SK-MEL-5 (cell line): ENCODE measurements at regions not wholly inside any gene's neighbourhood (a gene's known extent, or its start where the extent isn't known, plus 50 kb on each side); places are given as distances from the start of the nearest gene placed in this dataset.
"Not testable (repeated sequence)": the region's sequence is repeated elsewhere in the genome, so short reads cannot be mapped to it uniquely, and the experiment has no call there.

Source experiments
- DNase-seq: peaks from one replicate; pipeline ENCODE4 v3.0.0-alpha.2; 2016; ENCODE audit warnings: low read depth, low spot score
- in situ Hi-C: cut with HindIII; loops from 2 replicates; pipeline ENCODE4 v1.10.0; 2016; ENCODE audit warnings: low sequenced_read_pairs, high pct_unique_total_duplicates, low pct_unique_long_range_greater_than_20kb

DNA sequence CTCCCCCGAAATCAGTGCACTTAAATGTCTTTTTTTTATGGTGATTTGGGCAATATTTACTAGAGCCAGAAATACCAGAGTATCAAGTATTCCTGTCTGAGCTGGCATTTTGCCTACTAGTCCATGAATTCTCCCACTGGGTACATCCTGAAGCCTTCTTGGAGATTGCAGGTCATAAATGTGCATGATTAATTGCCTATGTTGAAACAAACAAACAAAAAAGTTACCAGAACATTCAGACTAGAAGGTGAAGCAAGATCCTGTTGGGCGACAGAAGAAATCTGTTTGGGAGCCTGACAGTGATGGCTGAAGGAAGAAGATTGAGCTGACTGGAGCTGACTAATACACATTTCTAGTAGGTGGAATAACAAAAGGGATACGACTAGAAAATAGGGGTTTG lies 127.4 kb upstream of the NRIP1 start:
- no peak for DNase-seq
- in situ Hi-C loops, result no loop called here

DNA sequence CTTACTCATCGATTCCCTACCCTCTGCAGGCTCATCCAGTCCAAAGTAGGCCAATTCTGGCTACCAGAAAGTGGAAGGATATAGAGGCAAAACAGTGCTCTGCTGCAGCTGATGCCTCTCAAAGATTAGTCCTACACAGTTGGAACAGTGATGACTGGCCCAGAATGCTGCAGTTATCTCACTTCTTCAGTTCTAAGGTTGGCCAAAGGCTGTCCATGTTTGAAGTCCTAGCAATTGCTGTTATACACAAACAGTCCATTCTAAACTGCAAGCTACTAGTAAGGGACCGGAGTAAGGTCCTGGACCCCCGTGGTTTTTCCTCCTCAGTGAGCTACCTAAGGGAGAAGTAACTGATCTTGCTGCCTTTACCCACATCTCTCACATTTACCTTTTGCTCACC lies 129.1 kb upstream of the NRIP1 start:
- DNase-seq, result no peak
- in situ Hi-C loops, result no loop called here

DNA sequence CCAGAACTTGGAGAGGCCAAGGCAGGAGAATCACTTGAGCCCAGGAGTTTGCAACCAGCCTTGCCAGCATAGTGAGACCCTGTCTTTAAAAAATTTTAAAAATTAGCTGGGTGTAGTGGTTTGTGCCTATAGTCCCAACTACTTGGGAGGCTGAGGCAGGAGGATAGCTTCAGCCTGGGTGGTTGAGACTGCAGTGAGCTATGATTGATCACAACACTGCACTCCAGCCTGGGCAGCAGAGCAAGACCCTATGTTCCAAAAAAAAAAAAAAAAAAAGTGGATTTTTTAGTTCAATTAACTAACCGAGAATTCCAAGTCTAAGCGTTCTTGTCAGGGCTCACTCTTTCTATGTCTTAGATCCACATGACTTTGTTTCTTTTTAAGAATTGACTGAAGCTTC lies 130.3 kb upstream of the NRIP1 start:
- in situ Hi-C loops, result no loop called here

DNA sequence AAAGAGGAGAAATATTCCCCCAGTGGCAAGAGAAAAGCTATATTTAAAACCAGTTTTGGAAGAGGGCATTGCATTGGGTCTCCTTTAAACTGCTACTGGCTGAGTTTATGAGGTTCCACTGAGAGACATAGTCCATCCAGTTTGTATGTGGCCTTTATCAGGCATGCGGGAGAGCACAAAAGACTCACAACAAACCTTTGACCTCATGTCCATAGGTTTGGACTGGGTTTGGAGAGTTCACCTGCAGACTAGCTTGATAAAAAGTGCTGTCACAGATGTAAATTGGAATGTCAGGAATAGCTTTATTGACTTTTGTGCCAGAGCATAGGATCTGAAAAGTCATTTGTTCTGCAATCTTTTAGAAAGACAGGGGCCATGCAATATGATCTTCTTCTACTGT lies 131.0 kb upstream of the NRIP1 start:
- in situ Hi-C loops, result no loop called here
- no peak for DNase-seq

More for the DNA sequence above, 130.3 kb upstream of the NRIP1 start:
- DNase-seq, result no peak

DNA sequence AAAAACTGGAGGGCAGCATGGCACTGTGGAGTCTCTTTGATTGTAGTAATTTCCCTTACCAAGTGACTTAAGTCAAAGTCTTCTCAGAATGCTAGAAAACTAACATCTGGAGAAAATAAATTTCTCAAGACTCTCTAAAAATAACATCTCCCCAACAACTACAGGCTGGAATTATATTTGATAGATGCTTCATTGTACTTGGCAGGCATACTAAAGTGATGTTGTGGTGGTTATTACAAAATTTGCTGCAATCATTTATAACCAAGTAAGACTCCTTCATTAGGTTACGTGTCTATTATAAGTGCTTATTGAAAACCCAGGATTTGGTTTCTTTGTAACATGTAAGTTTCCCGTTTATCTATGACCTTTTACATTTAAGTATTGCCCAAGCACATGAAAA lies 132.9 kb upstream of the NRIP1 start:
- in situ Hi-C loops, result no loop called here
- DNase-seq, result no peak

DNA sequence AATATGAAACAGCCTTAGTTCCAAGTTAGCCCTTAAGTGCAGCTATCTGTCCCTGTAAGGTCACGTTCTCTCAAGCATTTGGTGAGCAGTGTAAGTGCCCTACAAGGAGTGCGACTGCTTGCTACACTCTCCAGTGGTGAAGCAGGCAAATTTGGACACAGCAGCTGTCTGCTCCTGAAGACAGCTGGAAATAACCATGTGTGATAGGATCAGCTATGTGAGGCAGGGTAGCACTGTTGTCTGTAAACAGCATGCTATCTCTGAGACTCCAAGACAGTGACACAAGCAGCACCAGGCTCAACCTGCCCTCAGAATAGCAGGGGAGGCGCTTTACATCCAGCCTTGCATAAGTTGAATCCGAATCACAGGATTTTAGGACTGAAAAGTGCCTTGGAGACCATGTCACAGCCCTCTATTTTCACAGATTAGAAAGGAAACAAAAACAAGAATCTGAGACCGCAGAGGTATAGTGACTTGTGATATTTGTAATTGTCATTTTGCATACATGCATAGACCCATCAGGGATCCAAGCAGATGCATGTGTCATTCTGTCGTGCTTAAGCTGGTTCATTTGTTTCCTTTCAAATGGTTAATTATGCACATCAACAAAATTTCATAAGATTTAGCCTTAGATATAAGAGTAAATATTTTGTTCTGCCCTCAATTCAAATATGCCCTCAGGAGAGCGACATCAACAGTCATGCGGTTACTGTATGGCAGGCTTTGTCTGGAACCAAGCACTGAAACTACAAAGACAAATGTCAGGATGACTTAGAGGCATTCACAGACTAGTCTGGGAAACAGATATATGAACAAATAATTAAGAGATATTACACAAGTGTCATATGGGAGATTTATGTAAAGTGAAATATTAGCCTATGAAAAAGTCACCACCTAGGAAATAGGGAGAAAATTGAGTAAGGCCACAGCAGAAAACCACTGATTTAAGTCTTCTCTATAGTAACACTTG lies 134.9 kb upstream of the NRIP1 start:
- DNase-seq, result peak; percentile 59
- in situ Hi-C loops, result no loop called here

DNA sequence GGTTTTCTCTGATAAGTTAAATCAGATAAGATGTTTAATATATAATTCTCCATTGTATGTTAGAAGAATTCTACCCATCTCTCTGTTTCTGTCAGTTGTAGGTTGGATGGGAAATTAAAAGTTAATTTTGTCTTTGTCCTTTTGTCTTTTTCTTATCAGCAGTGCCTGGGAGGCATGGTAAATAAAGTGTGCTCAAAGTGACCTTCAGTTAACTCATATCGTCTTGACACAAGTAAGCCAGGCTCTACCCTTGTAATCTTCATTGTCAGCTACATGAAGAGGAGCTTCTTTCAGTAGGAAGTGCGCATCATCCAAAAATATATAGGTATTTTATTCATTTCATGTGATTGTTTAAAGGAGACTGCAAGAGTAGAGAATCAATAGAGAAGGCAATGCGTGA lies 138.9 kb upstream of the NRIP1 start:
- no peak for DNase-seq
- in situ Hi-C loops, result no loop called here

DNA sequence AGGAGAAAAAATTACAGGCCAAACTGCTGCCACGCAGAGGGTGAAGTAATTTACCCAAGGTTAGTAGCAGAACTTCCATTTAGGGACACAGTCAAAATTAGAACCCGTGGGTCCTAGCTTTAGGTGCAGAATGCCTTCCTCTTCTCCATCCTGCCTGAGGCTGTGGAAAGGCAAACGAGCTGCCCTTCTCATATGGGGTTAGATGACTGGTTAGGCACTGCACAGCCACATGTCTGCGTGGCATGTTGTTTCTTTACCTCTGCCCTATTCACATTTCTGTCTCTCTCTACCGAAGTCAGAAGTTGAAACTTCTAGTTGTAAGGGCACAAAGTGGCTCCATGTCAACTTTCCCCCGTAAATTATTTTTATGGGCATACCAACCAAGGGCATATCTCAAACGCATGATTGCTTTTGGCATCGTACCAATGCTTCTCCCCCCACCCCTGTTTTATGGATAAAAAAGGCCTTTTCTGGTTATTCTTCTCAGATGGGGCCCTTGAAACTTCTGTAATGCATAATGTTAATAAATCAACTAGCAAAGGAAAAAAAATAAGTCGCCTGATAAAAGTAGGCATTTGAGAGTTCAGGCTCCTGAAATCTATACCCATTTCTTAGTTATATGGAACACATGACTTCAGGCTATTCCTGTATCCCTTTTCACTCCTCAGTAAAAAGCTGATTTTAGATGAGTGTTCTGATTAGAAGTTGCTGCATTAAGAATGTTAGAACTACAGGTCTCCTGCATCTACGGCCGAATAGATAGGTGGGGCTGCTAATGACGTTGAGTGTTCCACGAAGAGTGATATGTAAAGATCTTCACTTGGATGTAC lies 139.6 kb upstream of the NRIP1 start:
- in situ Hi-C loops, result no loop called here
- DNase-seq, result no peak

DNA sequence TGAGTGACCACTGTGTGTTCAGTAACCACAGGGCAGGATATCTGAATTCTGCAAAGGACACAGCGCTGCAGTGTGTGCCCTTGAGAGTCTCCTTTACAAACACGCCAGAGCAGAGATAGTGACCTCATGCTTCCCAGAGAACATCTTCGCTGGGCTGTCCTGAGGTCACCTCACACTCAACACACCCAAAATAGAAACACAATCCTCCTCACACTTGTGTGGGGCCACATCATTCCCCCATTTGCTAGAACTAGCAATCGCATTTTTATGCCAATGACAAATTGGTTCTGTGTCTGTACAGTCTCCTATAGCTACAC lies 140.1 kb upstream of the NRIP1 start:
- DNase-seq, result no peak
- in situ Hi-C loops, result no loop called here

DNA sequence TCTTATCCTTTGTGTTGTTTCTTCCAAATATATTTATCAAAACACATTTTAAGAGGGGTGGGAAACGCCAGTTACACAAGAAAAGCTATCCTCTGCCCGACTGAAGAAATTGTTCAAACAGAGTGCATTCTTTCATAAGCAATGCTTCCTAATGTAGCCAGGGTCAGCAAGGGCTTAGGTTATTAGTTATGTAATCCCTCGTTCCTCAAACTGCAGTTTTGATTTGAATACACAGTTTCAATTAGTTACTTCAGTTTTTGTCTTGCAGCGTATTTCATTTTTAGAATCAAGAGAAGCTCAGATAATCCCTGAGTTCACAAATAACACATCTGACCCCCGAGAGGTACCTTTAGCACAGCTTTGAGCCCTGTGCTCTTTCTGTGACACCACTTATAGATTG lies 141.7 kb upstream of the NRIP1 start:
- DNase-seq, result no peak
- in situ Hi-C loops, result no loop called here

DNA sequence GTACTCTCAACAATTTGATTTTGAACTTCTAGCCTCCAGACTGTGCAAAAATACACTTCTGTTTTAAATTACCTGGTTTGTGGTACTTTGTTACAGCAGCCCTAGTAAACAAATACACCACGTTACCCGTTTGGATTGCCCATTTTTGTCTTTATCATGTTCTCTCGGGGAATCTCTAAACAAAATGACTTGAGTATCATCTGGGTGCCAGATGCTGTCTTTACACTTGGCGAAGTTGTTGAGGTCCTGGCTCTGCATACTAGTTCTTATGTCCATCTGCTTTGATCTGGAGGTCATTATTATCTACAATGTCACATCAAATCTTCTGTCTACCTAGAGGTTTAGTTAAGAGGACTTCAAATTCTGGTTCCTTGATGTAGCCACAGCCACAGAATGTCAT lies 142.4 kb upstream of the NRIP1 start:
- in situ Hi-C loops, result no loop called here
- no peak for DNase-seq

DNA sequence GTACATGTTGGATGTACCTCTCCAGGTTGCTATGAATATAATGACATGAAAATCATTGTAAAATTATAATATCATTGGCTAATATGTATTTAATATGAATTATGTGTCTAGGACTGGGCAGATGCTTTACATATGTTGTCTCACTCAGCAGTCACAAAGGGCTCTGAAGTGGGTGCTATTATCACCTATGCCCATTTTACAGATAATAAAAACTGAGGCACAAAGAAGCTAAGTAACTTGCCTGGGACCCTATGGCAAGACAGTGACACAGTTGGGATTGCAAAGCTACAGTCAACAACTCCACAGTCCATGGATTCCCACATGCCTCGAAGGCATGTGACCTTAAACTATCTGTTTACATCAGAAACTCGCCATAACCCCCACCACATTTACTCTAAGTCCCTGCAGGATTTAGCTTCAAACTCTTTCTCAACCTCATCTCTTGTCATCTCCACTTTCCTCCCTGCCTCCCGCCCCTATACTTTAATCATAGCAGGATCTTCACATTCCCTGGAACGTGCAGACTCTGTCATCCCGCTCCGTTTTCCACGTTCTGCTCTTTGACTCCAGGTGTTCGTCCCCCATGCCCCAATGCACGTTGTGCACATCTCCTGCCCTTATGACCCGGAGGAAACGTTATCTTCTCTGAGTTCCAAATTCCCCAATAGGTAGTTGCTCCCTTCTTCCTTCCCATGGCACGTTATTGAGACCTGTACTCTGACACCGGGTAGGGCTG lies 143.0 kb upstream of the NRIP1 start:
- in situ Hi-C loops, result no loop called here
- DNase-seq, result no peak

DNA sequence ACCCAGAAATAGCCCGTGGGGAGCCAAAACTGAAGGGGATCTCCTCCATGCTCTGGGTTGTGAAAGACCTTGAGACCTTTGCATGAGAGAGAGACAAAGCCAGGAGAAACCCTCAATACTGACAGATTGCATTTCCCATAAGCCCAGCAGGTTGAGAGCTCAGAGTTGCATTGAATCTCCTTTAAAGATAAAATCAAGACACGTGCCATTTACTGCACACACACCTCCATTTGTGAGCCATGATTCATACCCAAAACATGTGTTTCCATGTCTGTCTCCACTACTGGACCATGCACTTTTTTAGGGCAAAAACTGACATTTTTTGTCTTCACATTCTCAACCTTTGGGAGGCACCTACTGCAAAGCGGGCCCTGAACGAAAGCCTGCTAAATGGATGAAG lies 144.0 kb upstream of the NRIP1 start:
- in situ Hi-C loops, result no loop called here
- DNase-seq, result no peak

DNA sequence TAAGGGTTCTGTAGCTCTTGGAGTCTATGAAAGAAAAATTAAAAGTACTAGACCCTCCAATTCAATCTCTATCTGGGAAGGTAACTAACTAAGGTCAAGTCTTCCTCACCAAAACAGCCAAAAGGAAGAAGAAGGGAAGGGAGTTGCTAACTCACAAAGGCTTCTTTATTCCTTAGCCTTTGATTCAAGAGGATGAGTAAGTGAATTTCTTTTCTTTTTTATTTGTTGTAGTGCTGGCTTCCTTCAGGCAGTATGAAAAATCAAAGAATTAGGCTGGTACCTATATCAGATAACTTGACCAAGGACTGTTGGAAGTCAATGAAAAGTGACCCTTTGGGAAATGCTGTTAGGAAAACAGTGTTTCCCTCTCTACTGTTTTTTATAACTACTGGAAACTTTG lies 144.4 kb upstream of the NRIP1 start:
- in situ Hi-C loops, result no loop called here
- DNase-seq, result peak; percentile 8

DNA sequence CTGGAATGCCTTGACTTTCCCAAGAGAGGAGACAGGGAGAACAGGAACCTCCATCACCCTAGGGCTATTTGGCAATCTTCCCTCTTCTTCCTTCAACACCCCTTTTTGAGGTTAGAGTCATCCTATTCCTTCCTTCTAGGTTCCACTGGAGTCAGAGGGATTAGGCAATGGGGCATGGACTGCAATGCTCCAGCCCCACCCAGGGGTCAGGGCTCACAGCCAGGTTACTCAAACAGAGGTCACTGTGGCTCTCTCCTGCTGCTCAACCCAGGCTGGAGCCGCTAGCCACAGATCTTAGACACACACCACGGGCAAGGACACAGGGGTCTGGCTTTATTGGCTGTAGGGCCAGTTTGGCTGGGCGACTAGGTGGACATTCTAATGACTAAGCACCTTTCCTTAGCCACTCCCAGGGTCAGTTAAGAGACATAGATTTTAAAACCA lies 145.5 kb upstream of the NRIP1 start:
- in situ Hi-C loops, result no loop called here
- DNase-seq, result peak; percentile 16

DNA sequence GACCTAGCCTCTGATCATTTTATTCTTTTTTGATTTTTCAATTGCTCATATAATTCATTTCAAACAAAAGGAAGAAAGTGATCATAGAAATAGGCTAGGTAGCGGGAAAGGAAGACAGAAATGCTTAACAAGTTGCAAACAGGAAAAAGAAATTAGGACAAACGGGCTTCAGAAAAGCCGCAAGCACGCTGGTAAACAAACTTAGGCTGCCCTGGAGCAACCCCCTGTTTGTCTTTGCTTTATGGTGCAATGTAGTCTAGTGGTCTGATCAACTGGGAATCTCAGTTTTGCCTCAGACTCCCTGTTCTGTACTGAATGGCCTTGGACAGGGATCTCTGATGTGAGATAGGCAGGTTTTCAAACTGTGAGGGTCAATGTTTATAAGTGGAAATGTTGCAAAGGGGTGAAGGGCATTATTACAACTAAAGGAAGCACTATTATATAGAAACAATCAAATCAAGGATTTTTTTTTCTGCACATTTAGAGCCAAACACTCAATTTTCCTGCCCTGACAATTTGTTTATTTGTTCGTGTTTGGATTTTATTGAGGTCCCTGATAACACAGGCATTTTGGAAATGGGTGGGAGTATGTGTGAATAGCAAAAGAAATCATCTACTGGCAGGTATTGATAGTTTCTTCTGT lies 146.8 kb upstream of the NRIP1 start:
- in situ Hi-C loops, result no loop called here
- no peak for DNase-seq

DNA sequence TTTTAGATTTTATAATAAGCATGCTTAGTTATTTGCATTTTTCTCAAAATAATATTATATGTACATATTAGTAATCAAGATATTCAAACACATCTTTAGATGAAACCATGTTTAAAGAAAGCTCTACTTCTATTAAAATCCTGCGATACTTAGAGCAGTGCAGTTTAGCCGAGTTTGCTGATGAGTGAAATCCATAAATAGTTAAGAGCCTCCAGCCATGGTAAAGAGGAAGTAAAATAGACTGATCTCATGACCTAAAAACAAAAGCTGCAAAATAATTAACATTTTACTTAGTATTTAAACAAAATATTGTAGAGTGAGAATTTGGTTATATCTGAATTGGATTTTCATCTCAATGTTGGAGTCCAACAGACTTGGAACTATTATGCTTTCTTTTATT lies 147.4 kb upstream of the NRIP1 start:
- in situ Hi-C loops, result no loop called here
- DNase-seq, result no peak

DNA sequence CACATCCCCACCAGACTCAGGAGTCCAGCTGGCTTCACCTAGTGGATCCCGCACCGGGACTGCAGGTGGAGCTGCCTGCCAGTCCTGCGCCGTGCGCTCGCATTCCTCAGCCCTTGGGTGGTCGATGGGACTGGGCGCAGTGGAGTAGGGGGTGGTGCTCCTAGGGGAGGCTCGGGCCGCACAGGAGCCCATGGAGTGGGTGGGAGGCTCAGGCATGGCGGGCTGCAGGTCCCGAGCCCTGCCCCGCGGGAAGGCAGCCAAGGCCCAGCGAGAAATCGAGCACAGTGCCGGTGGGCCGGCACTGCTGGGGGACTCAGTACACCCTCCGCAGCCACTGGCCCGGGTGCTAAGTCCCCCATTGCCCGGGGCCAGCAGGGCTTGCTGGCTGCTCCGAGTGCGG lies 153.7 kb upstream of the NRIP1 start:
- in situ Hi-C loops, DNase-seq: not testable (repeated sequence)
